ENCODE measurements at regions not wholly inside any gene's neighbourhood (a gene's known extent, or its start where the extent isn't known, plus 50 kb on each side); places are given as distances from the start of the nearest gene placed in this dataset.
A peak's percentile ranks its signal among the peaks of the same experiment; 100 is the strongest.
"Not testable (repeated sequence)": the region's sequence is repeated elsewhere in the genome, so short reads cannot be mapped to it uniquely, and the experiment has no call there.

- no peak for ATAC-seq
- intact Hi-C loops (cut with micrococcal nuclease), result no loop called here
- DNase-seq, result no peak
Measured at GRCh38 chr12:107571492-107571891, 114.1 kb upstream of the PWP1 start.

DNA sequence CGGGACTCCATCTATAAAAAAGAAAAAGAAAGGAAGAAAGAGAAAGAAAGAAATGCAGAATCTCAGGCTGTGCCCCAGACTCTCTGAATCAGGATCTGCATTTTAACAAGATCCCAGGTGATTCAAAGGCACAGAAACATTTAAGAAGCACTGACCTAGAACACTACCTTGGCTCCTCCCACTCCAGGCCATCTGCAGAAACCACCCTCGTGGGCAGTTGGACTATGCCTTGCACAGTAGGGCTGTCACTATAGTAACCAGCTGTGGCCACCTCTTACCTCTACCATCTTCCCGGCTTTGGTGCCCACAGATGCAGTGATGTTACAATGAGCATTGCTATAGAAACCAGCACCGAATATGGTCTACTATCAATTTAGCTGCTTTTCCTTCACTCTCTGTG lies 110.9 kb upstream of the PWP1 start:
- intact Hi-C loops (cut with micrococcal nuclease), result no loop called here

GRCh38 chr12:107580750-107581618 lies 104.6 kb upstream of the PWP1 start:
- peak; percentile 40 for DNase-seq
- peak; percentile 70 for ATAC-seq
- intact Hi-C loops (cut with micrococcal nuclease), result no loop called here

More for the DNA sequence above, 110.9 kb upstream of the PWP1 start:
- no peak for ATAC-seq
- no peak for DNase-seq

DNA sequence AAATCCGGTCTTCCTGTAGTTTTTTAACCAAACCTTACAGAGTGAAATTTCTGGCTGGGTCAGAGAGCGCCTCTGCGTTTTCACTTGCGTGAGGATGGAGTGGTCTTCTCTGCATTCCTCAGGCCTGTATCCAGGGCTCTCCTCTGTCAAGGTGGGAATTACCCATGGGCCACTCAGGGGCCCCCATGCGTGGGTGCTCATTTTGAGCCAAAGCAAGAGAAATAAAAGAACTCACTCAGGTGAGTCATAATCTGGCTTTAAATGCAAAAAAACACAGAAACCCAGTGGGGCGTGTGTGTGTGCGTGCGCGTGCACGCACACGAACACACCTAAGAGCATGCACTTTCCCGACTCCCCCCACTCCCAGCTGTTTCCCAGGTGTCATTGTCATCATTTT lies 104.0 kb upstream of the PWP1 start:
- ATAC-seq (no peak), DNase-seq (no peak)
- intact Hi-C loops (cut with micrococcal nuclease), result no loop called here

- no peak for DNase-seq
- no peak for ATAC-seq
- intact Hi-C loops (cut with micrococcal nuclease), result no loop called here
Measured at GRCh38 chr12:107583551-107583950, 102.0 kb upstream of the PWP1 start.

GRCh38 chr12:107584563-107584962 lies 101.0 kb upstream of the PWP1 start:
- DNase-seq (no peak), ATAC-seq (no peak)
- intact Hi-C loops (cut with micrococcal nuclease), result no loop called here

DNA sequence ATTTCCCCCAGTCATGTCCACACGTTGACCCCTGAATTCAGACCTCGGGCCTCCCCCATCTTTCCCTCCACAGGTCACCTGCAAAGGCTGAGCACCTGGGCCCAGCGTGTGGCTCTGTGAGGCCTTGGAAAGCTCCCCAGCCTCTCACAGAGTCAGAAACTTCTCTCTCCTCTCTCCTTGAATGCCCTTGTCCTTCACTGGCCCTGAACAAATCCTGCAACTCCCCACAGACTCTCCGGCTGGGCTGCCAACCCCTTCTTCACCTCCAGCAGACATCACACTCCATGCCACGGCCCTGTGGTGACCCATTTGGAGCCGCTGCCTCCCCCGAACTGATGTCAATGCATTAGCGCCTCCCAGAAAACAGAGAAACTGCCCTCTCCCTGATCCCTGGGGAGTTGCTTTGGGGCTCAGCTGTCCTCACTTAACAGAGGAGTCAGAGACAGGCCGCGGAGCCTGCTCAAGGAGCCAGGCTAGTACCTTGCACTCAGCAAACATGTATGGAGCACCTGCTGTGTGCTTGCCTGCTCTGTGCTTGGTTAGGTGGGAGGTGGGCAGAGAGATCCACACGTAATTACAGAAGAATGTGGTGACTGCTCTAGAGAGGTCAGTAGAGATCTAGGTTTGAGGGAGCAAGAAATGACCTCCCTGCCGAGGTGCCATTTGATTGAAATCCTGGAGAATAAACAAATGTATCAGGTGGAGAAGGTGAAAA lies 99.2 kb upstream of the PWP1 start:
- ATAC-seq, result no peak
- intact Hi-C loops (cut with micrococcal nuclease), result no loop called here
- DNase-seq, result no peak

GRCh38 chr12:107590413-107590812 lies 95.2 kb upstream of the PWP1 start:
- ATAC-seq, result peak; percentile 91
- peak; percentile 52 for DNase-seq
- intact Hi-C loops (cut with micrococcal nuclease), result no loop called here

DNA sequence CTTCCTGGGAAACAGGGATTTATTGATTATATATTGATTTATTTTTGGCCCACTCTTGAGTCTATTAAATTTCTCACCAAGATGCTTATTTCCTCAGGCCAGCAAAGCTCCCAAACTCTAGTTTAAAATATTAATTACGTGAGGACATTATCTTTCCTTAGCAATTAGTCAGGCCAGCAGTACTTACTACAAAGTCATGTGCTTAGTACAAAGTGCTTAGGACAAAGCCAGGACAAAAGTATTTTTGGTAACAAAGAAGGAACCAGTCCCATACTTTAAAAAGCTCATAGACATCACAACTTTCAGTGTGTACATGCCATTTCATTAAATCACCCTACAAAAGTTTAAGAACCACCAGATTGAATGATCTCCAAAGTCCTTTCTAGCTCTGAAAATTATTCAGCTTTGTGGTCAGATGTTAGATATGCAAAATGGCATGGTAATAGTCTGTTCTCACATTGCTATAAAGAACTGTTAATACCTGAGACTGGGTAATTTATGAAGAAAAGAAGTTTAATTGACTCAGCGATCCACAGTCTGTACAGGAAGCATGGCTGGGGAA lies 94.7 kb upstream of the PWP1 start:
- DNase-seq (no peak), ATAC-seq (peak; percentile 92)
- intact Hi-C loops (cut with micrococcal nuclease), result no loop called here

GRCh38 chr12:107593713-107594381 lies 91.8 kb upstream of the PWP1 start:
- no peak for ATAC-seq
- no peak for DNase-seq
- intact Hi-C loops (cut with micrococcal nuclease), result no loop called here

DNA sequence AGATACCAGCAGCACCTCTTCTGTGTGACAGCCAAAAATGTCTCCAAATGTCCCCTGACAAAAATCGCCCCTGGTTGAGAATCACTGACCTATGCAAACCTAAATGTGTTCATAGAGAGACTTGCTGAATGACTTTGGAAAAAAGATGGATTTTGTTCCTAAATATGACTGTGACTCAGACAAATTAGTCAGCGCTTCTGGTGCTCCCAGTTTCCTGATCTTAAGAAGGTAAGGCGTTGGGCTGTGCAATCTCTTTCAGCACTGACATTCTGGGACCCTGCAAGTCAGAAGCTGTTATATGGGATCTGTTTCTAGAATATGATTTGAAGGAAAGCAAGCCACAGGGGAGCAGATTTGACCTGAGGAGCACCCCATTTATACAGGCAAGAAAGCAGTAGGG lies 90.6 kb upstream of the PWP1 start:
- intact Hi-C loops (cut with micrococcal nuclease), result no loop called here
- ATAC-seq (no peak), DNase-seq (no peak)

- no peak for ATAC-seq
- DNase-seq, result no peak
- intact Hi-C loops (cut with micrococcal nuclease), result no loop called here
Measured at GRCh38 chr12:107597695-107598410, 87.7 kb upstream of the PWP1 start.

GRCh38 chr12:107598906-107599305 lies 86.7 kb upstream of the PWP1 start:
- no peak for ATAC-seq
- intact Hi-C loops (cut with micrococcal nuclease), result no loop called here
- DNase-seq, result no peak

DNA sequence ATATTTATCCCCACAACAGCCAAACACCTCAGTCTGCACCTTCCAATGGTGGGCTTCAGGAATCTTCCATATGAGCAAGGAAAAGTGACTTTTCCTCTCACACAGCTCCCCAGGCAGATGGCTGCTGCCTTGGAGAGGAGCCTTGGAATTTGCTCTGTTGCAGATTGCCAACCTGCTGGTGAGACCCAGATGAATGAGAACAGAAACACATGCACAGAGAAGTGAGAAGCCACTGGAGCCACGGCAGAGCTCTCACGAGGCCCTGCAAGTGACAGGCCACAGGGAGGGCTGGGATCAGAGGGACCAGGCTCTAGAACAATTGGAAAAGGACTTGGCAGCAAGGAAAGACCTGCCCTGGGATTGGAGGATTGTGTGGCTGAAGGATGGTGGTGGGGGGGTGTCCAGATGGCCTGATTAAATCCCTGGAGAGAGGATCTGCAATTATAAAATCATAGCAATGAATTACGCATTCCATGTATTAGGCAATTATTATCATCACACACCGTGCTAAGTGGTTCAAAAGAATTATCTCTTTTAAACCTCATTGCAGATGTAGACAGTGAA lies 84.9 kb upstream of the PWP1 start:
- DNase-seq (no peak), ATAC-seq (no peak)
- intact Hi-C loops (cut with micrococcal nuclease), result no loop called here

DNA sequence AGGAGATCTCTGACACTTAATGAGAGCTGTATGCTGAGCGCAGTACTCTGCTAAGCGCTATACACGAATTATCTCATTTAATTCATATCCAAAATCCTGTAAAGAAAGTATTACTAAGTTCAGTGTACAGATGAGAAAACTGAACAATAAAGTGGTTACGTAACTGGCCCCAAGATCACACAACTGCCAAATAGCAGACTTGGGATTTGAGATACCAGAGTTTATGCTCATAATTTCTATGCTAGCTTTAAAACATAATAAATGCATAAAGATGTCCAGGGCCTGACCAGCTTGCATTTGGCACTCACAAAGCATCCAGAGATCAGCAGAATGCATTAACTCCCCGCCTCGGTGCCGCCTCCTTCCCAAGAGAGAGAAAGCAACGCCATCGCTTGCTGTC lies 83.2 kb upstream of the PWP1 start:
- no peak for ATAC-seq
- DNase-seq, result no peak
- intact Hi-C loops (cut with micrococcal nuclease), result no loop called here

DNA sequence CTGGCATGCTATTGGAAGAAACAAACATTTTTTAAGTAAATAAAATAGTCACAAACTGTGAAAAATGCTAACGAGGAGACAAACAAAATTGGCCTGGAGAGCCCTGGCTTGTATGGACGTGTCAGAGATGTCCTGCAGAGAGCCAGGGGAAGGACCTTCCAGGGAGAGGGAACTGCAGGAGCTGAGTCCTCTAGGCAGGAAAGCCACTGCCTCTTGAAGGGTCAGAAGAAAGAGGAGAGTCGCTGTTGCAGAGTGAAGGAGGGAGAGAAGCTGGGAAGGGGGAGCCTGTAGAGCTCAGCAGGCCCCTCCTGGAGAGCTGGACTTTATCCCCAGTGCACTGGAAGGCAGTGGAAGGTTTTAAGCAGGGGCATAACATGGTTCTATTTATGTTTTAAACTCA lies 80.3 kb upstream of the PWP1 start:
- DNase-seq (no peak), ATAC-seq (no peak)
- intact Hi-C loops (cut with micrococcal nuclease), result loop anchor here (5.0 kb wide), 1 partner anchor 473 kb away; no protein-coding TSS in a partner anchor

DNA sequence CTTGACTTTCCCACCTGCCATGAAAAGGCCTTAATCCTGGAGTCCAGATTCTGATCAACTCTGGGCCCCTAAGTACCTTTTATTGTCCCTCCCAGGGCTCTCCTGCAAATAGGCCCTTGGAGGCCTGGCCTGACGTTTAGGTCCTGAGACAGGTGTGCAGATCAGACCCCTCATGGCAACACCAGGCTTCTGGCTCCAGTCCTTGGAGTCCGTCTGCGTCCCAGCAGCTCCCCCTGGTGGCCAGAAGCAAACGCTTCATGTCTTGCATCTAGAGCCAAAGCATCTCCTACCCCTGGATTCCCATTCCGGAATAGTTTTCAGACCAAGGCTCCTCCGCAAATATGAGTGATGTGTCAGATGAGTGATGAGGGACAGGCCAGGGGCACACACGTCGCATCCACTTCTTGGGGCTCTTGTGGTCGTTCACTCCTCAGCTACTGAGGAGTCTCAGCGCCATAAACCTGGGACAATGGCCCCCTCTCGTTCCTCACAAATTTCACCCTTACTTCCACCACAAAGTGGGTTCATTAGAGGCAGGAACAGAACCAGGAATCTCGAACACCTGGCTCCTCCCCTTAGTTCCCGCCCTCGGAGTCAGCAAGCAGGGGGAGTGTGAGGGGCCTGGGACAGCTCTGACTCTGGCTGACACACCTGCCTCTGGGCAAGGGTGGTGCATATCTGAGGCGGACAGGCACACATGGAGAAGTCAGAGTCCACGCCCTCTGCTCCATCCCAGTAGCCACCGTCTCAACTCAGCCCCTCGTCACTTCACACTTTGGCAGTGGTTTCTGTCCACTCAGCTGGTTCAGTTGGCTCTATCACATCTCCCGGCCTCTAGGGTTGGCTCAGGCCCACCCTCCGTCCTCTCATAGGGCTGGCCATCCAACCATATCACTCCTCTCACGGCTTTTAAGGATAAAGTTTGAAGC lies 77.9 kb upstream of the PWP1 start:
- peak; percentile 84 for ATAC-seq
- peak; percentile 89 for DNase-seq
- intact Hi-C loops (cut with micrococcal nuclease), result loop anchor here (5.0 kb wide), 1 partner anchor 475 kb away; no protein-coding TSS in a partner anchor

- not testable (repeated sequence) for DNase-seq, ATAC-seq
- intact Hi-C loops (cut with micrococcal nuclease), result loop anchor here (5.0 kb wide), 1 partner anchor 476 kb away; no protein-coding TSS in a partner anchor
Measured at GRCh38 chr12:107608779-107609178, 76.8 kb upstream of the PWP1 start.
